NCI-H774 (cell line): ENCODE measurements at regions not wholly inside any gene's neighbourhood (a gene's known extent, or its start where the extent isn't known, plus 50 kb on each side); places are given as distances from the start of the nearest gene placed in this dataset.
"Not testable (repeated sequence)": the region's sequence is repeated elsewhere in the genome, so short reads cannot be mapped to it uniquely, and the experiment has no call there.

Experiments used
- DNase-seq: peaks from one replicate; lab custom pipeline; 2025; lab: John Stamatoyannopoulos, UW

GRCh38 chr1:185681034-185681633 lies 53.1 kb upstream of the HMCN1 start:
- DNase-seq = peak; percentile 38

- DNase-seq = no peak
These were observed 53.7 kb upstream of the HMCN1 start for GRCh38 chr1:185680453-185680852.

- no peak for DNase-seq
These were observed 55.0 kb upstream of the HMCN1 start for GRCh38 chr1:185679220-185679619.

- no peak for DNase-seq
These were observed 57.2 kb upstream of the HMCN1 start for GRCh38 chr1:185676969-185677368.

- DNase-seq = peak; percentile 19
These were observed 60.0 kb upstream of the HMCN1 start for GRCh38 chr1:185674201-185674600.

GRCh38 chr1:185672719-185673360 lies 61.4 kb upstream of the HMCN1 start:
- DNase-seq = no peak

GRCh38 chr1:185670187-185670627 lies 64.0 kb upstream of the HMCN1 start:
- DNase-seq = peak; percentile 5

GRCh38 chr1:185668013-185668412 lies 66.2 kb upstream of the HMCN1 start:
- DNase-seq = no peak

- DNase-seq = no peak
These were observed 67.6 kb upstream of the HMCN1 start for GRCh38 chr1:185666582-185666981.

- no peak for DNase-seq
These were observed 70.4 kb upstream of the HMCN1 start for GRCh38 chr1:185663771-185664296.

GRCh38 chr1:185663332-185663731 lies 70.9 kb upstream of the HMCN1 start:
- no peak for DNase-seq

GRCh38 chr1:185661971-185662370 lies 72.2 kb upstream of the HMCN1 start:
- no peak for DNase-seq

GRCh38 chr1:185656663-185657062 lies 77.5 kb upstream of the HMCN1 start:
- no peak for DNase-seq

GRCh38 chr1:185654952-185655314 lies 79.3 kb upstream of the HMCN1 start:
- no peak for DNase-seq

GRCh38 chr1:185654199-185654951 lies 79.8 kb upstream of the HMCN1 start:
- no peak for DNase-seq

GRCh38 chr1:185653615-185654014 lies 80.6 kb upstream of the HMCN1 start:
- DNase-seq = no peak

GRCh38 chr1:185652348-185652747 lies 81.8 kb upstream of the HMCN1 start:
- no peak for DNase-seq

- DNase-seq = no peak
These were observed 83.5 kb upstream of the HMCN1 start for GRCh38 chr1:185650602-185651230.

GRCh38 chr1:185648858-185649589 lies 85.2 kb upstream of the HMCN1 start:
- DNase-seq = no peak

- DNase-seq = not testable (repeated sequence)
These were observed 86.5 kb upstream of the HMCN1 start for GRCh38 chr1:185647597-185648267.

GRCh38 chr1:185646202-185646683 lies 87.9 kb upstream of the HMCN1 start:
- peak; percentile 13 for DNase-seq
